Activated CD4-positive, CD25-positive, alpha-beta regulatory T cell treated with anti-CD3 and anti-CD28 coated beads, Interleukin-2, amount 50 U/mL, for 72 hours (primary cell): ENCODE measurements at regions not wholly inside any gene's neighbourhood (a gene's known extent, or its start where the extent isn't known, plus 50 kb on each side); places are given as distances from the start of the nearest gene placed in this dataset.
"Not testable (repeated sequence)": the region's sequence is repeated elsewhere in the genome, so short reads cannot be mapped to it uniquely, and the experiment has no call there.

Source experiments
- DNase-seq: peaks from one replicate; pipeline ENCODE4 v3.0.0; 2021

DNA sequence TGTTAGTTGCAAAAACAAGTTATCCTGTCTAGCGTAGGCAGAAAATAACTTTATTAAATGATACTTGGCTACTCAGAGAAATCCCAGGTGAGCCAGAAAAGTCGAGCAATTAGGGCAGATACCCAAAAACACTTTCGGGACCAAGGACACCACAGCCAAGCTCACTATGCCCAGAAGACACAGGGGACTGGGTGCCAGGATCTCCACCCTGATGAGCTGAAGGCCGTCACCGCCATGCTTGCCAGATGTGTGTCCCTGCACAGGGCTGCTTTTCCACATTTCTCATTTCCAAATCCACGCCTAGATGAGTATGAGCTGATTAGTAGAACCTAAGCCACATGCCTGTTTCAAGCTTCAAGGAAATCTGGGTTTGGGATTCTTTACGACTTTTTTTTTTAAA lies 214.0 kb upstream of the SMLR1 start:
- no peak for DNase-seq

DNA sequence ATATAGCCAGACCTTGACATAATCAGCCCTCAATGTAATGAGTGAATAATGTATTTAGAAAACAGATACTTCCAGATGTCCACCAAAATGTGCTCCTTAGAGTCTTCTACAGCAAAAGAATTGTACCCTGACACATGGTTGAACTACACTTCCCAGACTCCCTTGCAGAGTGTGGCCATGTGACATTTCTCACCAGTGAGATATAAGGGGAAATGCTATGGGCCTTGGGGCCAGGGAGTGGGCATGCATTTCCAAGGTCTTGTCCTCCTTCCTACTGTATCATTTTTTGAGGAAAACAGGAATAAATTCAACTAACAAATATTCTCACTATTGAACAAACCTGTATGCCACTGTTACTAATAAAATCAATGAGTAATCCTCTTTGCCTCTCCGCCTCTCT lies 211.4 kb upstream of the SMLR1 start:
- DNase-seq, result no peak

DNA sequence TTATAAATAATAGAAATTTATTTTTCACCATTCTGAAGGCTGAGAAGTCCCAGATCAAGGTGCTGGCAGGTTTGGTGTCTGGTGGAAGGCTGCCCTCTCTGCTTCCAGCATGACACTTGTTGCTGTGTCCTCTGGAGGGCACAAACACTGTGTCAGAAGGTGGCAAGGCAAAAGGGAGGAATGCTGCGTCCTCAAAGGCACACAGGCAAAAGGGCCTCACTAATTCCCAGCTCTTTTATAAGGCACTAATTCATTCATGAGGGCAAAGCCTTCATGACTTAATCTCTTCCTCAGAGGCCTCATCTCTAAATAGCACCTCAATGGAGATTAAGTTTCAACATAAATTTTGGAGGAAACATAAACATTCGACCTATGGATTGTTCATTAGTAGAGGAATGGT lies 209.5 kb upstream of the SMLR1 start:
- DNase-seq, result no peak

GRCh38 chr6:130618806-130619205 lies 208.4 kb upstream of the SMLR1 start:
- not testable (repeated sequence) for DNase-seq

DNA sequence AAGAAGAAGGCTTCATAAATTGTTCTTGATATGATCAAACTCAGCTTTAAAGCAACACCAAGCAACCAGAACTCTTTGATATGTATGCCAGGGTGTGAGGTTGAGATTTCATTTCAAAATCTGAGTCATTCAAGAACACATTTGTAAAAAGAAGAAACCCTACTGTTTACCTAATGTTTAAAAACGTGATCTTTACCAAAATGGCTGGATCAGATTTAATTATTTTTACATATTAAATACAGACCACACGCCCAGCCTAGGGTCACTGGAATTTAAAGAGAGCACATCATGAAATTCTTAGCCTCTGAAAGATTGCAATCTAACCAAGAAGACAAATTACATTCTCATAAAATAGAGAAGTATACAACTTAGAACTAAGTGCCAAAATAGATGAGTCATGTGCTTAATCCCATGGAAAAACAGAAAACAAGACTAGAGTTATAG lies 206.8 kb upstream of the SMLR1 start:
- DNase-seq, result no peak

DNA sequence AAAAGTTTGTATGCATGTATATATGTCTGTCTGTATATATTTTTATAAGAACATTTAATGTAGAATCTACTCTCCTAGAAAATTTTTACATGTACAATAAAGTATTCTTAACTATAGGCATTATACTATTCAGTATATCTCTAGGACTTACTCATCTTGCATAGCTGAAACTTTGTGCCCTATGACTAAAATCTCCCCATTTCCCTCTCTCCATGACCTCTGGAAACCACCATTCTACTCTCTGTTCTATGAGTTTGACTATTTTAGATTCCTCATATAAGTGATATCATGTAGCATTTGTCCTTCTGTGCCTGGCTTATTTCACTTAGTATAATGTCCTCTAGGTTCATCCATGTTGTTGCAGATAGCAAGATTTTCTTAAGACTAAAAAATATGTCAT lies 205.1 kb upstream of the SMLR1 start:
- DNase-seq, result no peak

DNA sequence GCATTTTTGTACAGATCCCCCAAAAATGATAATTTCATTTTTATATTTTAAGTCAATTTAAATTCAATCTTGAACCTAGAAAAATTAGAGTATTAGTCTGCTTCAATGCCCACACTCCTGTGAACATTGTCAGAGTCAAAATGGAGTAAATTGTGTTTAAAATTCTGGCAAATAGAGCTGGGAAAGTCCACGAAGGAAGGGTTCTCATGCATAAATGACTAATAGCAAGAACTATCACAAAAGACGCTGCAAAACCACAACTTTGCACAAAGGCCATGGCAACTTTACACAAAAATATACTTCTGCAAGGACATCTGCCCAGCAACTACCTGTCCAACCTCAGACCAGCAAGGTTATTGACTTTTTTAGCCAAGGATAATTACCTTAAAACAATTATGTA lies 203.2 kb upstream of the SMLR1 start:
- DNase-seq, result no peak

- no peak for DNase-seq
Measured at GRCh38 chr6:130625825-130626527, 201.2 kb upstream of the SMLR1 start.

DNA sequence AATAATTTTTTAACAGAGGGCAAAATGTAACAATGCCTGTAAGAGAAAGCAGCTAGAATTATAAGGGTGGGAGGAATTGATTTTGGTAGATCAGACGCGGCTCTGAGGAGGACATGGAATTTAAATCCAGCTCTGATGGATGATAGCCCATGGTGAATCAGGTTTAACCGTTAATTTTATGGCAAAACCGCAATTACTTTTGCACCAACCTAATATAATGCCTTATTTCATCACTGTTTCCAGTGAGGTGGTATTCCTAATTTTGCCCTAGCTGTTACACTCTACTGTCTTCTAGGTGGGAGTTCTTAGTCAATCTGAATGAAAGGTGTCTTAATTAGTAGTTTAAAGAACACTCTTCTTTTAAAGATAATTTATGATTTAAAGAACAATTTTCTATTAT lies 198.3 kb upstream of the SMLR1 start:
- DNase-seq, result no peak

DNA sequence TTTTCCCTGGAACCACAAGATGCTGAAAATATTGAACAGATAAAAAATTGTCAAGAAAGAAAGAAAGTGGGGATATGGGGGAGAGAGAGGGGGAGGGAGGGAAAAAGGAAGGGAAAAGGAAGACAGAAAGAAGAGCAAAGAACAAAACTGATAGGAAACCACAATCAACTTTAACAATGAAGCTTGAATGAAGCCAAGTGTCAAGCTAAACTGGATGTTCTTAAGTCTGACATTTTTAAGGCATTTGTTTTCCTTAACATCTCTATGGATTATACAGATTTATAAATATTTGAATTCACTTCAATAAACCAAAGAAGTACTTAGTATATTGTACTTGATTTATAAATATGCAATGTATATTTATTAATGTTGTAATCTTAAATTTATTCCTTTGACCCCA lies 197.6 kb upstream of the SMLR1 start:
- no peak for DNase-seq

GRCh38 chr6:130632277-130632676 lies 194.9 kb upstream of the SMLR1 start:
- DNase-seq, result no peak

GRCh38 chr6:130632897-130633296 lies 194.3 kb upstream of the SMLR1 start:
- DNase-seq, result no peak

DNA sequence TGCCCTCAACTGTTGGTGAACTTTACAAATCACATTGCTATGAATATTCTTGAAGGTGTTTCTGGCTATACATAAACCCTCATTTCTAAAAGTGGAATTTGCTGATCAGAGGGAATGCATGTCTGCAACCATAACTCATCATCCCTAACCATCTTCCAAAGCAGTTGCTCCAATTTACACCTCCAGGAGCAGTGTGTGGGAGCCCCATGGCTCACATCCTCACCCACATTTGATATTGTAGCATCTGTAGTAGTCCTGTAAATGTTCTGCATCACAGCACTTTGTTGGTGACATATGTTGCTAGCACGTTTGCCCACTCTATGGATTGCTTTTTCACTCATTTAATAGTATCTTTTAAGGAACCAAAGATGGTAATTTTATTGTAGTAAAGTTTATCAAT lies 183.8 kb upstream of the SMLR1 start:
- DNase-seq, result no peak

GRCh38 chr6:130644175-130644574 lies 183.0 kb upstream of the SMLR1 start:
- no peak for DNase-seq

- not testable (repeated sequence) for DNase-seq
Measured at GRCh38 chr6:130644769-130645168, 182.4 kb upstream of the SMLR1 start.

DNA sequence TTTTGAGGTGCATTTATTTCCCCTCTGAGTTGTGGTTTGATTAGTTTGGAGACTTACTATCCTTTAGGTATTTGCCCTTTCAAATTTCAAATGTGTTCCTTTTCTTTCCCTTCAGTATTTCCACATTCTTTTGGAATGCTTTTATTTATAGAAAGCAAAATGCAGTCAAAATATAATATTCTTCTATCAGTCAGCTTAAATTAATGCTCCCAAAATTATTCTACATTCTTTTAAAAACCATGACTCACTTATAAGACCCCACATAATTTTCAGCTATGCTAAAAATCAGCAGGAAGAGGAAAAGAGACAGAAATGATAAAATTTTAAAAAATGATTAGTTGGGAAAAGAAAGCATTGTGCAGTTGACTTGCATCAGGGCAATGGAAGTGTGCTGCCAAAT lies 180.0 kb upstream of the SMLR1 start:
- no peak for DNase-seq

GRCh38 chr6:130655586-130655985 lies 171.6 kb upstream of the SMLR1 start:
- DNase-seq, result no peak

DNA sequence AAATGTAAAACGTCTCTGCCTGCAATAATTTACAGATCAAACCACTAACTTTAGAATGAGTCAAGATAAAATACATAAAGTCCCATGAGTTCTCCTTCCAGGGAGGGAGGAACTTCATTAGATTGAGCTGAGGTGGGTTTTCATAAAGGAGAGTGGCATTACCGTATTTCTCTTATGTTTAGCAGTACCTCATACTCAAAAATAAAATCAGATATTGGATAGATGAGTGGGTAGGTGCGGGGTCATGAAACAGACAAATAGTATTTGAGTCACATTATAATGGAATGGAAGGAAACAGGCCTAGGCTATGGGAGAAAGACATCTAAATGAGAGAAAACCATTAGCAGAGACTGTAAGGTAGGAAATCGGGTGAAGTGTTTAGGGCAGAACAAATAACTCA lies 166.1 kb upstream of the SMLR1 start:
- no peak for DNase-seq

DNA sequence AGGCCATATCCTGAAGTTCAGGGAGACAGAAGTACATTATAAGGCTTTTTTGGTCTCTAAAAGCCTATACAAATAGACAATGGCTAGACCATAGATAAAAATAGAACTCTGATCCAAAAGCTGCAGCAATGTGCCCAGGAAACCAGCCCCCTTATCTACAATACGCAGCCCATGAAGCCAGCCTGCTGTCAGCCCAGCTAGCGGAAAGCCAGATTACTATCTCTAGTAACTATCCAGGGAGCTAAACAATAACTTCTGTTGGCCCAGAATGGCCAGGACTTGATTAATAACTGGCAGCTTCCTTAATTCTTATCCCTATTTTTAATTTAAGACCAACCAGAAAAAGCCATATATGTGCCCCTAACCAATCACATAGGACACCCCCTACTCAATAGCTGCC lies 160.4 kb upstream of the SMLR1 start:
- DNase-seq, result no peak

DNA sequence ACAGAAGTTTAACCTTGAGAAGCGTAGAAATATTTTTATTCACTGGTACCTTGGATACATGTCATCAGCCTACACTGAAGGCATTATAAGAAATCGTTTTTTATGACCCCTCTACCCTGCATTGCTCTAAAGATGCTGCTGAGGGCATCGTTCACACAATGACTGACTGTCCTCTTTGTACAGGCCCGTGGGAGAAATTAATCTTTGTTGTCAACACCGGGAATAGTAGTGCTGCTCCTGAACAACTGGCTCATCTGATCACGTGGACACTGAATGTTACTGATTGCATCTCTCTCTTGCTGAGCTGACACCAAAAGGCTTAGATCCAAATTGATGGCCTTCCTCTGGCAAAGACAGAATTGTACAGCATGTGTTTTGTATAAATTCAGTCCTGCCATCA lies 157.1 kb upstream of the SMLR1 start:
- no peak for DNase-seq

DNA sequence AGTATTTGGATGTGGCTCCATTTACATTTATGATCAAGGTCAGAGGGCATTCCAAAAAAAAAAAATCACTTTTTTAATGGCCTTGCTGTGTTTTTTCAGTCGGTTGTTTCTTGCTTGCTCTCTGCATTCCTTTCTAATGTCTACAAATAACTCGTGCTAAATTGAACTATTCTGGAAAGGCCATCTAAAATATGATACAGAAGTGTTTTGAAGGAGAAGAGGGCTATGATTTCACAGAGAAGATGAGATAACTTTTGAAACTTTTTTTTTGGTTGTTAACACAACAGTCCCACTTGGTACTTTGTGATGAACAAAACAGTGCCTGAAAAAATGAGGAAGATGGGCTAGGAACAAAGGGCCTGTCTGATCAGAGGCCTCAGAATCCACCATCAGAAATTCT lies 156.1 kb upstream of the SMLR1 start:
- no peak for DNase-seq

DNA sequence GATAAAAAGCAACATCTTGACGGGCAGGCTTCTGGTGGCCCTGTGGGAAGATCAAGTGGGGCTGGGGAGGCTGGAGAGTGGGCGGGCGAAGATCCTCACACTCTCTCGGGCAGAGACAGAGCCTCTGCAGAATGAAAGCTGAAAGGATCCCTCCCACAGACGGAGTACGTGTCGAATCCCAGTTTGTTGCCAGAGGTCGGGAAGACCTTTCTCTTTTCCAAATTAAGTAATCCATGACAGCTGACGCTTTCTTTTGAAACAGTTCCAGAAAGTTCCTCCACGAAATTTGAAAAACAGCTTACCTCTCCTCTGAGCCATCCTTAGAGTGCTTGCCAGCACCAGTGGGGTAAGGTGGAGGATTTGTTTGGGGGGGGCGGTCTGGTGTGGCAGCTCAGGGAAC lies 155.6 kb upstream of the SMLR1 start:
- no peak for DNase-seq

DNA sequence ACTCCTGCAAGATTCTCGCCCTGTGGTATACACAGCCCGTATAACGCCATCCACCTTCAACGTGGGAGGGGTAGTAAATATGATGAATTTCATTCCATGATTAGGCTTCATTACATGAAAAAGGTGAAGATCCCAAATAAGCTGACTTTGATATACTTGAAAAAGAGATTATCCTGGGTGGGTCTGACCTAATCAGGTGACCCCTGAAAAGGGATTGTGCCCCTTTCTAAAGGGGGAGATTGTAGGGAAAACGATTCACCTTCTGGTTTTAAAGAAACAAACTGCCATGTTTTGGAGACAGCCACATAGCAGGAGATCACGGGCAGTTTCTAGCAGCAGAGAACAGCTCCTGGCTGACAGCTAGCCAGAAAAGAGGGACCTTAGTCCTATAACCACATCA lies 155.1 kb upstream of the SMLR1 start:
- DNase-seq, result no peak

DNA sequence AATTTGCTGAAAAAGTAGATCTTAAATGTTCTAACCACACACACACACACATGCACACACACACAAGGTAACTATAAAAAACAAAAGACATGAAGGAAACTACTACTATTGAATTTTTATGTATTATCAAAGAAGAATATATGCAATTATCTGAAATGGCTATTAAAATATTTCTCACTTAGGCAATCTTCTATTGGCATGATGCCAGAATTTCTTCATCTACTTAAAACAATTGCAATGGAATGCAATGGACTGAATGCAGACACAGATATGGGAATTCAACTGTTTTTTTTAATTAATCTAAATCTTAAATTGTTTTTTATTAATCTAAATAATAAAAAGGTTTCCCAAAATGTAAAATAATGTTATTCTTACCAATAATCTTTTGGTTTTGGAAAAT lies 152.6 kb upstream of the SMLR1 start:
- DNase-seq, result no peak

- no peak for DNase-seq
Measured at GRCh38 chr6:130675072-130675471, 152.1 kb upstream of the SMLR1 start.
